ENCODE measurements at regions not wholly inside any gene's neighbourhood (a gene's known extent, or its start where the extent isn't known, plus 50 kb on each side); places are given as distances from the start of the nearest gene placed in this dataset.
"Not testable (repeated sequence)": the region's sequence is repeated elsewhere in the genome, so short reads cannot be mapped to it uniquely, and the experiment has no call there.

DNA sequence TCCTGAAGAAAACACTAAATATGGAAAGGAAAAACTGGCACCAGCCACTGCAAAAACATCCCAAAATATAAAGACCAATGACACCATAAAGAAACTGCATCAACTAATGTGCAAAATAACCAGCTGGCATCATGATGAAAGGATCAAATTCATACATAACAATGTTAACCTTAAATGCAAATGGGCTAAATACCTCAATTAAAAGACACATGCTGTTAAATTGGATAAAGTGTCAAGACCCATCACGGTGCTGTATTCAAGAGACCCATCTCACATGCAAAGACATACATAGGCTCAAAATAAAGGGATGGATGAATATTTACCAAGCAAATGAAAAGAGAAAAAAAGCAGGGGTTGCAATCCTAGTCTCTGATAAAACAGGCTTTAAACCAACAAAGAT is 231.9 kb downstream of the RPRM start:
- not testable (repeated sequence) for H3K27ac Mint-ChIP-seq; H3K9me3 Mint-ChIP-seq; H3K36me3 Mint-ChIP-seq (ENCODE audit: low read depth); H3K4me3 ChIP-seq; H3F3A ChIP-seq (replicated peaks; ENCODE audit: low read depth); H3K27me3 Mint-ChIP-seq (ENCODE audit: insufficient read depth, low read depth, poor library complexity); H2AFZ ChIP-seq; H3K36me3 ChIP-seq (ENCODE audit: insufficient read depth); H3K27ac ChIP-seq (ENCODE audit: low read depth); H3K79me2 ChIP-seq (replicated peaks; ENCODE audit: insufficient read depth); H3K4me1 ChIP-seq (ENCODE audit: insufficient read depth); H3K9me2 ChIP-seq (ENCODE audit: insufficient read depth); H3K27me3 ChIP-seq (ENCODE audit: insufficient read depth); H4K20me1 ChIP-seq (replicated peaks; ENCODE audit: insufficient read depth); ATAC-seq; H3K4me3 Mint-ChIP-seq; DNase-seq (ENCODE audit: low spot score)
- peaks cover 24% of the 10 kb centered on the region for H3K4me1 Mint-ChIP-seq
- 0 out of 2 replicates have a peak, but pooled peaks have one; percentile 20 for TF ChIP-seq NANOG (IDR thresholded peaks at IDR 0.05; ENCODE audit: borderline replicate concordance)
- peak overlapping the region; percentile 6; the same call in 1 of the 2 replicates for H3K4me2 ChIP-seq

DNA sequence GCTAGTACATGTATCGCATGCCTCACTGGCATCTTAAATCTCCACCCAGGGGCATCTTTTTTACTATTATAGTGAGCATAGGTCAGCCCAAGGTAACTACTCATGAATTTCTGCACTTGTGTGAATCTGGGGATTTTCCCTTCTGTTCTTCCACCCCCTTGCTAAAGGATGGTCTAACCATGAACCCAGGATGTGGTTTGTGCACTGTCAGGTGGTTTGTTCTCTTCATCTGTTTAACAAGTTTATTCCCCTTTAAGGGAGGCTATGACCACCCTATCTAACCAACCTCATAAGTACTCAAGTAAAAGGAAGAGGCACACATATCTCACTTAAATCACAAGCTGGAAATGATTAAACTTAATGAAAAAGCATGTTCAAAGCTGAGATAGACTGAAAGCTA is 243.0 kb downstream of the RPRM start:
- H3K9me3 Mint-ChIP-seq, result no peaks in the 10 kb centered on the region; the same call in 2 of the 3 replicates
- ATAC-seq, result no peak
- H3K4me3 Mint-ChIP-seq, result no peak overlapping the region
- no peaks in the 10 kb centered on the region for H3K4me1 ChIP-seq (ENCODE audit: insufficient read depth)
- no peak overlapping the region for H2AFZ ChIP-seq
- H3F3A ChIP-seq (replicated peaks; ENCODE audit: low read depth), result no peaks in the 10 kb centered on the region
- H3K36me3 ChIP-seq (ENCODE audit: insufficient read depth), result no peaks in the 10 kb centered on the region
- DNase-seq (ENCODE audit: low spot score), result no peak
- H3K4me1 Mint-ChIP-seq, result no peaks in the 10 kb centered on the region
- H3K4me3 ChIP-seq, result no peak overlapping the region
- no peak overlapping the region for H3K4me2 ChIP-seq
- no peaks in the 10 kb centered on the region; the same call in 1 of the 2 replicates for H3K9me2 ChIP-seq (ENCODE audit: insufficient read depth)
- no peaks in the 10 kb centered on the region for H3K79me2 ChIP-seq (replicated peaks; ENCODE audit: insufficient read depth)
- no peaks in the 10 kb centered on the region for H3K27me3 Mint-ChIP-seq (ENCODE audit: insufficient read depth, low read depth, poor library complexity)
- no peaks in the 10 kb centered on the region for H4K20me1 ChIP-seq (replicated peaks; ENCODE audit: insufficient read depth)
- no peak overlapping the region for H3K27ac ChIP-seq (ENCODE audit: low read depth)
- H3K27ac Mint-ChIP-seq, result no peak overlapping the region
- H3K36me3 Mint-ChIP-seq (ENCODE audit: low read depth), result no peaks in the 10 kb centered on the region
- no peaks in the 10 kb centered on the region for H3K27me3 ChIP-seq (ENCODE audit: insufficient read depth)
- TF ChIP-seq, protein P1, sequence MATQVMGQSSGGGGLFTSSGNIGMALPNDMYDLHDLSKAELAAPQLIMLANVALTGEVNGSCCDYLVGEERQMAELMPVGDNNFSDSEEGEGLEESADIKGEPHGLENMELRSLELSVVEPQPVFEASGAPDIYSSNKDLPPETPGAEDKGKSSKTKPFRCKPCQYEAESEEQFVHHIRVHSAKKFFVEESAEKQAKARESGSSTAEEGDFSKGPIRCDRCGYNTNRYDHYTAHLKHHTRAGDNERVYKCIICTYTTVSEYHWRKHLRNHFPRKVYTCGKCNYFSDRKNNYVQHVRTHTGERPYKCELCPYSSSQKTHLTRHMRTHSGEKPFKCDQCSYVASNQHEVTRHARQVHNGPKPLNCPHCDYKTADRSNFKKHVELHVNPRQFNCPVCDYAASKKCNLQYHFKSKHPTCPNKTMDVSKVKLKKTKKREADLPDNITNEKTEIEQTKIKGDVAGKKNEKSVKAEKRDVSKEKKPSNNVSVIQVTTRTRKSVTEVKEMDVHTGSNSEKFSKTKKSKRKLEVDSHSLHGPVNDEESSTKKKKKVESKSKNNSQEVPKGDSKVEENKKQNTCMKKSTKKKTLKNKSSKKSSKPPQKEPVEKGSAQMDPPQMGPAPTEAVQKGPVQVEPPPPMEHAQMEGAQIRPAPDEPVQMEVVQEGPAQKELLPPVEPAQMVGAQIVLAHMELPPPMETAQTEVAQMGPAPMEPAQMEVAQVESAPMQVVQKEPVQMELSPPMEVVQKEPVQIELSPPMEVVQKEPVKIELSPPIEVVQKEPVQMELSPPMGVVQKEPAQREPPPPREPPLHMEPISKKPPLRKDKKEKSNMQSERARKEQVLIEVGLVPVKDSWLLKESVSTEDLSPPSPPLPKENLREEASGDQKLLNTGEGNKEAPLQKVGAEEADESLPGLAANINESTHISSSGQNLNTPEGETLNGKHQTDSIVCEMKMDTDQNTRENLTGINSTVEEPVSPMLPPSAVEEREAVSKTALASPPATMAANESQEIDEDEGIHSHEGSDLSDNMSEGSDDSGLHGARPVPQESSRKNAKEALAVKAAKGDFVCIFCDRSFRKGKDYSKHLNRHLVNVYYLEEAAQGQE (IDR thresholded peaks at IDR 0.05; ENCODE audit: unreplicated experiment), result no peak
- TF ChIP-seq ZNF114 (CRISPR knock-in tag; IDR thresholded peaks at IDR 0.05) (no peak), CREB1 (CRISPR knock-in tag; IDR thresholded peaks at IDR 0.05; ENCODE audit: low read depth) (no peak), STAT1 (IDR thresholded peaks at IDR 0.05; ENCODE audit: unreplicated experiment) (no peak), POLR2AphosphoS5 (IDR thresholded peaks at IDR 0.05; ENCODE audit: low read depth) (no peak), EZH2 (IDR thresholded peaks at IDR 0.05; ENCODE audit: low read depth, unreplicated experiment) (no peak)
- TF ChIP-seq, protein P2, sequence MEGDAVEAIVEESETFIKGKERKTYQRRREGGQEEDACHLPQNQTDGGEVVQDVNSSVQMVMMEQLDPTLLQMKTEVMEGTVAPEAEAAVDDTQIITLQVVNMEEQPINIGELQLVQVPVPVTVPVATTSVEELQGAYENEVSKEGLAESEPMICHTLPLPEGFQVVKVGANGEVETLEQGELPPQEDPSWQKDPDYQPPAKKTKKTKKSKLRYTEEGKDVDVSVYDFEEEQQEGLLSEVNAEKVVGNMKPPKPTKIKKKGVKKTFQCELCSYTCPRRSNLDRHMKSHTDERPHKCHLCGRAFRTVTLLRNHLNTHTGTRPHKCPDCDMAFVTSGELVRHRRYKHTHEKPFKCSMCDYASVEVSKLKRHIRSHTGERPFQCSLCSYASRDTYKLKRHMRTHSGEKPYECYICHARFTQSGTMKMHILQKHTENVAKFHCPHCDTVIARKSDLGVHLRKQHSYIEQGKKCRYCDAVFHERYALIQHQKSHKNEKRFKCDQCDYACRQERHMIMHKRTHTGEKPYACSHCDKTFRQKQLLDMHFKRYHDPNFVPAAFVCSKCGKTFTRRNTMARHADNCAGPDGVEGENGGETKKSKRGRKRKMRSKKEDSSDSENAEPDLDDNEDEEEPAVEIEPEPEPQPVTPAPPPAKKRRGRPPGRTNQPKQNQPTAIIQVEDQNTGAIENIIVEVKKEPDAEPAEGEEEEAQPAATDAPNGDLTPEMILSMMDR (conservative IDR thresholded peaks at IDR 0.05; ENCODE audit: low read depth in 2 of 2), result no peak
- TF ChIP-seq, protein P3, sequence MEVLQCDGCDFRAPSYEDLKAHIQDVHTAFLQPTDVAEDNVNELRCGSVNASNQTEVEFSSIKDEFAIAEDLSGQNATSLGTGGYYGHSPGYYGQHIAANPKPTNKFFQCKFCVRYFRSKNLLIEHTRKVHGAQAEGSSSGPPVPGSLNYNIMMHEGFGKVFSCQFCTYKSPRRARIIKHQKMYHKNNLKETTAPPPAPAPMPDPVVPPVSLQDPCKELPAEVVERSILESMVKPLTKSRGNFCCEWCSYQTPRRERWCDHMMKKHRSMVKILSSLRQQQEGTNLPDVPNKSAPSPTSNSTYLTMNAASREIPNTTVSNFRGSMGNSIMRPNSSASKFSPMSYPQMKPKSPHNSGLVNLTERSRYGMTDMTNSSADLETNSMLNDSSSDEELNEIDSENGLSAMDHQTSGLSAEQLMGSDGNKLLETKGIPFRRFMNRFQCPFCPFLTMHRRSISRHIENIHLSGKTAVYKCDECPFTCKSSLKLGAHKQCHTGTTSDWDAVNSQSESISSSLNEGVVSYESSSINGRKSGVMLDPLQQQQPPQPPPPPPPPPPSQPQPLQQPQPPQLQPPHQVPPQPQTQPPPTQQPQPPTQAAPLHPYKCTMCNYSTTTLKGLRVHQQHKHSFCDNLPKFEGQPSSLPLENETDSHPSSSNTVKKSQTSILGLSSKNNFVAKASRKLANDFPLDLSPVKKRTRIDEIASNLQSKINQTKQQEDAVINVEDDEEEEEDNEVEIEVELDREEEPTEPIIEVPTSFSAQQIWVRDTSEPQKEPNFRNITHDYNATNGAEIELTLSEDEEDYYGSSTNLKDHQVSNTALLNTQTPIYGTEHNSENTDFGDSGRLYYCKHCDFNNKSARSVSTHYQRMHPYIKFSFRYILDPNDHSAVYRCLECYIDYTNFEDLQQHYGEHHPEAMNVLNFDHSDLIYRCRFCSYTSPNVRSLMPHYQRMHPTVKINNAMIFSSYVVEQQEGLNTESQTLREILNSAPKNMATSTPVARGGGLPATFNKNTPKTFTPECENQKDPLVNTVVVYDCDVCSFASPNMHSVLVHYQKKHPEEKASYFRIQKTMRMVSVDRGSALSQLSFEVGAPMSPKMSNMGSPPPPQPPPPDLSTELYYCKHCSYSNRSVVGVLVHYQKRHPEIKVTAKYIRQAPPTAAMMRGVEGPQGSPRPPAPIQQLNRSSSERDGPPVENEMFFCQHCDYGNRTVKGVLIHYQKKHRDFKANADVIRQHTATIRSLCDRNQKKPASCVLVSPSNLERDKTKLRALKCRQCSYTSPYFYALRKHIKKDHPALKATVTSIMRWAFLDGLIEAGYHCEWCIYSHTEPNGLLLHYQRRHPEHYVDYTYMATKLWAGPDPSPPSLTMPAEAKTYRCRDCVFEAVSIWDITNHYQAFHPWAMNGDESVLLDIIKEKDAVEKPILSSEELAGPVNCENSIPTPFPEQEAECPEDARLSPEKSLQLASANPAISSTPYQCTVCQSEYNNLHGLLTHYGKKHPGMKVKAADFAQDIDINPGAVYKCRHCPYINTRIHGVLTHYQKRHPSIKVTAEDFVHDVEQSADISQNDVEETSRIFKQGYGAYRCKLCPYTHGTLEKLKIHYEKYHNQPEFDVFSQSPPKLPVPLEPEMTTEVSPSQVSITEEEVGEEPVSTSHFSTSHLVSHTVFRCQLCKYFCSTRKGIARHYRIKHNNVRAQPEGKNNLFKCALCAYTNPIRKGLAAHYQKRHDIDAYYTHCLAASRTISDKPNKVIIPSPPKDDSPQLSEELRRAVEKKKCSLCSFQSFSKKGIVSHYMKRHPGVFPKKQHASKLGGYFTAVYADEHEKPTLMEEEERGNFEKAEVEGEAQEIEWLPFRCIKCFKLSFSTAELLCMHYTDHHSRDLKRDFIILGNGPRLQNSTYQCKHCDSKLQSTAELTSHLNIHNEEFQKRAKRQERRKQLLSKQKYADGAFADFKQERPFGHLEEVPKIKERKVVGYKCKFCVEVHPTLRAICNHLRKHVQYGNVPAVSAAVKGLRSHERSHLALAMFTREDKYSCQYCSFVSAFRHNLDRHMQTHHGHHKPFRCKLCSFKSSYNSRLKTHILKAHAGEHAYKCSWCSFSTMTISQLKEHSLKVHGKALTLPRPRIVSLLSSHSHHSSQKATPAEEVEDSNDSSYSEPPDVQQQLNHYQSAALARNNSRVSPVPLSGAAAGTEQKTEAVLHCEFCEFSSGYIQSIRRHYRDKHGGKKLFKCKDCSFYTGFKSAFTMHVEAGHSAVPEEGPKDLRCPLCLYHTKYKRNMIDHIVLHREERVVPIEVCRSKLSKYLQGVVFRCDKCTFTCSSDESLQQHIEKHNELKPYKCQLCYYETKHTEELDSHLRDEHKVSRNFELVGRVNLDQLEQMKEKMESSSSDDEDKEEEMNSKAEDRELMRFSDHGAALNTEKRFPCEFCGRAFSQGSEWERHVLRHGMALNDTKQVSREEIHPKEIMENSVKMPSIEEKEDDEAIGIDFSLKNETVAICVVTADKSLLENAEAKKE (CRISPR knock-in tag; IDR thresholded peaks at IDR 0.05), result no peak
- TF ChIP-seq, protein P4, sequence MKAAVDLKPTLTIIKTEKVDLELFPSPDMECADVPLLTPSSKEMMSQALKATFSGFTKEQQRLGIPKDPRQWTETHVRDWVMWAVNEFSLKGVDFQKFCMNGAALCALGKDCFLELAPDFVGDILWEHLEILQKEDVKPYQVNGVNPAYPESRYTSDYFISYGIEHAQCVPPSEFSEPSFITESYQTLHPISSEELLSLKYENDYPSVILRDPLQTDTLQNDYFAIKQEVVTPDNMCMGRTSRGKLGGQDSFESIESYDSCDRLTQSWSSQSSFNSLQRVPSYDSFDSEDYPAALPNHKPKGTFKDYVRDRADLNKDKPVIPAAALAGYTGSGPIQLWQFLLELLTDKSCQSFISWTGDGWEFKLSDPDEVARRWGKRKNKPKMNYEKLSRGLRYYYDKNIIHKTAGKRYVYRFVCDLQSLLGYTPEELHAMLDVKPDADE (IDR thresholded peaks at IDR 0.05), result no peak

Data from GM23338 (cell line).